ENCODE measurements at regions not wholly inside any gene's neighbourhood (a gene's known extent, or its start where the extent isn't known, plus 50 kb on each side); places are given as distances from the start of the nearest gene placed in this dataset.
"Not testable (repeated sequence)": the region's sequence is repeated elsewhere in the genome, so short reads cannot be mapped to it uniquely, and the experiment has no call there.

- in situ Hi-C loops (cut with HindIII; ENCODE audit: low pct_unique_long_range_greater_than_20kb, low sequenced_read_pairs); DNase-seq (ENCODE audit: low read depth, low spot score): not testable (repeated sequence)
Observed at GRCh38 chr20:25813511-25813910, 116.9 kb upstream of the ZNF337 start.

- in situ Hi-C loops (cut with HindIII; ENCODE audit: low pct_unique_long_range_greater_than_20kb, low sequenced_read_pairs); DNase-seq (ENCODE audit: low read depth, low spot score): not testable (repeated sequence)
Observed at GRCh38 chr20:25798174-25798993, 101.7 kb upstream of the ZNF337 start.

GRCh38 chr20:25797062-25797461 is 100.4 kb upstream of the ZNF337 start:
- DNase-seq (ENCODE audit: low read depth, low spot score); in situ Hi-C loops (cut with HindIII; ENCODE audit: low pct_unique_long_range_greater_than_20kb, low sequenced_read_pairs): not testable (repeated sequence)

GRCh38 chr20:25777241-25777640 is 80.6 kb upstream of the ZNF337 start:
- in situ Hi-C loops (cut with HindIII; ENCODE audit: low pct_unique_long_range_greater_than_20kb, low sequenced_read_pairs); DNase-seq (ENCODE audit: low read depth, low spot score): not testable (repeated sequence)

- DNase-seq (ENCODE audit: low read depth, low spot score); in situ Hi-C loops (cut with HindIII; ENCODE audit: low pct_unique_long_range_greater_than_20kb, low sequenced_read_pairs): not testable (repeated sequence)
Observed at GRCh38 chr20:25774711-25775110, 78.1 kb upstream of the ZNF337 start.

- DNase-seq (ENCODE audit: low read depth, low spot score), result not testable (repeated sequence)
Observed at GRCh38 chr20:25774203-25774602, 77.5 kb upstream of the ZNF337 start.

GRCh38 chr20:25772437-25772836 is 75.8 kb upstream of the ZNF337 start:
- DNase-seq (ENCODE audit: low read depth, low spot score); in situ Hi-C loops (cut with HindIII; ENCODE audit: low pct_unique_long_range_greater_than_20kb, low sequenced_read_pairs): not testable (repeated sequence)

More at GRCh38 chr20:25774203-25774602, 77.5 kb upstream of the ZNF337 start:
- in situ Hi-C loops (cut with HindIII; ENCODE audit: low pct_unique_long_range_greater_than_20kb, low sequenced_read_pairs), result not testable (repeated sequence)

GRCh38 chr20:25771818-25772217 is 75.2 kb upstream of the ZNF337 start:
- in situ Hi-C loops (cut with HindIII; ENCODE audit: low pct_unique_long_range_greater_than_20kb, low sequenced_read_pairs); DNase-seq (ENCODE audit: low read depth, low spot score): not testable (repeated sequence)

- no peak for DNase-seq (ENCODE audit: low read depth, low spot score)
- in situ Hi-C loops (cut with HindIII; ENCODE audit: low pct_unique_long_range_greater_than_20kb, low sequenced_read_pairs), result no loop called here
Observed at GRCh38 chr20:25761596-25761995, 64.9 kb upstream of the ZNF337 start.

GRCh38 chr20:25761046-25761445 is 64.4 kb upstream of the ZNF337 start:
- in situ Hi-C loops (cut with HindIII; ENCODE audit: low pct_unique_long_range_greater_than_20kb, low sequenced_read_pairs); DNase-seq (ENCODE audit: low read depth, low spot score): not testable (repeated sequence)

GRCh38 chr20:25750765-25751696 is 54.4 kb upstream of the ZNF337 start:
- in situ Hi-C loops (cut with HindIII; ENCODE audit: low pct_unique_long_range_greater_than_20kb, low sequenced_read_pairs), result no loop called here
- peak; percentile 60 for DNase-seq (ENCODE audit: low read depth, low spot score)

GRCh38 chr20:25750220-25750764 is 53.6 kb upstream of the ZNF337 start:
- in situ Hi-C loops (cut with HindIII; ENCODE audit: low pct_unique_long_range_greater_than_20kb, low sequenced_read_pairs), result no loop called here

GRCh38 chr20:25749649-25750048 is 53.0 kb upstream of the ZNF337 start:
- no peak for DNase-seq (ENCODE audit: low read depth, low spot score)
- in situ Hi-C loops (cut with HindIII; ENCODE audit: low pct_unique_long_range_greater_than_20kb, low sequenced_read_pairs), result no loop called here

More at GRCh38 chr20:25750220-25750764, 53.6 kb upstream of the ZNF337 start:
- DNase-seq (ENCODE audit: low read depth, low spot score), result no peak

Small RNAs in the stretch of these regions (small RNA-seq; reads per million reads assigned to genes)
- 0 reads per million in 2 experiments for gene CFTRP1

Data from SK-MEL-5 (cell line).